ENCODE measurements at regions not wholly inside any gene's neighbourhood (a gene's known extent, or its start where the extent isn't known, plus 50 kb on each side); places are given as distances from the start of the nearest gene placed in this dataset.
A peak's percentile ranks its signal among the peaks of the same experiment; 100 is the strongest.
"Not testable (repeated sequence)": the region's sequence is repeated elsewhere in the genome, so short reads cannot be mapped to it uniquely, and the experiment has no call there.

GRCh38 chr4:42824278-42824977, 68.1 kb upstream of the GRXCR1 start:
- no peak for DNase-seq
- intact Hi-C loops (cut with DNase I) = no loop called here

- no peak for DNase-seq
- intact Hi-C loops (cut with DNase I) = no loop called here
Measured at GRCh38 chr4:42821230-42821629, 71.3 kb upstream of the GRXCR1 start.

GRCh38 chr4:42819863-42820514, 72.5 kb upstream of the GRXCR1 start:
- DNase-seq = no peak
- intact Hi-C loops (cut with DNase I) = no loop called here

- intact Hi-C loops (cut with DNase I) = no loop called here
- DNase-seq = peak in 1 of 42 donors; percentile 3
Measured at GRCh38 chr4:42817913-42818312, 74.6 kb upstream of the GRXCR1 start.

GRCh38 chr4:42816880-42817400, 75.6 kb upstream of the GRXCR1 start:
- DNase-seq = no peak
- intact Hi-C loops (cut with DNase I) = no loop called here

GRCh38 chr4:42816189-42816879, 76.2 kb upstream of the GRXCR1 start:
- peak in 6 of 42 donors; percentile 2 to 45 (median 8) for DNase-seq
- intact Hi-C loops (cut with DNase I) = no loop called here

- DNase-seq = no peak
Measured at GRCh38 chr4:42809419-42810084, 83.0 kb upstream of the GRXCR1 start.

GRCh38 chr4:42806303-42806835, 86.1 kb upstream of the GRXCR1 start:
- intact Hi-C loops (cut with DNase I) = no loop called here
- peak in 6 of 42 donors; percentile 8 to 51 (median 14) for DNase-seq

More at GRCh38 chr4:42809419-42810084, 83.0 kb upstream of the GRXCR1 start:
- intact Hi-C loops (cut with DNase I) = no loop called here

GRCh38 chr4:42789041-42789567, 103.4 kb upstream of the GRXCR1 start:
- DNase-seq = no peak
- intact Hi-C loops (cut with DNase I) = no loop called here

- no peak for DNase-seq
- intact Hi-C loops (cut with DNase I) = no loop called here
Measured at GRCh38 chr4:42787079-42787463, 105.4 kb upstream of the GRXCR1 start.

- peak in 12 of 42 donors; percentile 2 to 51 (median 14) for DNase-seq
- intact Hi-C loops (cut with DNase I) = no loop called here
Measured at GRCh38 chr4:42786350-42787078, 106.0 kb upstream of the GRXCR1 start.

GRCh38 chr4:42785817-42786216, 106.7 kb upstream of the GRXCR1 start:
- intact Hi-C loops (cut with DNase I) = no loop called here
- no peak for DNase-seq

GRCh38 chr4:42781315-42781714, 111.2 kb upstream of the GRXCR1 start:
- intact Hi-C loops (cut with DNase I) = no loop called here
- DNase-seq = no peak

- intact Hi-C loops (cut with DNase I) = no loop called here
Measured at GRCh38 chr4:42778349-42778748, 114.2 kb upstream of the GRXCR1 start.

GRCh38 chr4:42768125-42768748, 111.3 kb upstream of the ATP8A1 start:
- intact Hi-C loops (cut with DNase I) = no loop called here
- DNase-seq = no peak

More at GRCh38 chr4:42778349-42778748, 114.2 kb upstream of the GRXCR1 start:
- no peak for DNase-seq

- intact Hi-C loops (cut with DNase I) = no loop called here
- no peak for DNase-seq
Measured at GRCh38 chr4:42767669-42768068, 110.8 kb upstream of the ATP8A1 start.

- intact Hi-C loops (cut with DNase I) = no loop called here
- no peak for DNase-seq
Measured at GRCh38 chr4:42761804-42762203, 104.9 kb upstream of the ATP8A1 start.

GRCh38 chr4:42754965-42755364, 98.1 kb upstream of the ATP8A1 start:
- not testable (repeated sequence) for DNase-seq
- intact Hi-C loops (cut with DNase I) = loop anchor here (10.0 kb wide), 1 partner anchor 190 kb away; no protein-coding TSS in a partner anchor
